ENCODE measurements at regions not wholly inside any gene's neighbourhood (a gene's known extent, or its start where the extent isn't known, plus 50 kb on each side); places are given as distances from the start of the nearest gene placed in this dataset.
"Not testable (repeated sequence)": the region's sequence is repeated elsewhere in the genome, so short reads cannot be mapped to it uniquely, and the experiment has no call there.

- Histone ChIP-seq H3K9me3 (no peaks in the 10 kb centered on the region), H3K4me3 (no peak overlapping the region), H3K27me3 (no peaks in the 10 kb centered on the region), H3K4me1 (ENCODE audit: insufficient read depth) (no peaks in the 10 kb centered on the region), H3K27ac (no peak overlapping the region), H3K36me3 (no peaks in the 10 kb centered on the region)
- intact Hi-C loops (cut with DNase I) = no loop called here
- no peak for TF ChIP-seq EP300 (IDR thresholded peaks at IDR 0.05)
- TF ChIP-seq, protein P1, sequence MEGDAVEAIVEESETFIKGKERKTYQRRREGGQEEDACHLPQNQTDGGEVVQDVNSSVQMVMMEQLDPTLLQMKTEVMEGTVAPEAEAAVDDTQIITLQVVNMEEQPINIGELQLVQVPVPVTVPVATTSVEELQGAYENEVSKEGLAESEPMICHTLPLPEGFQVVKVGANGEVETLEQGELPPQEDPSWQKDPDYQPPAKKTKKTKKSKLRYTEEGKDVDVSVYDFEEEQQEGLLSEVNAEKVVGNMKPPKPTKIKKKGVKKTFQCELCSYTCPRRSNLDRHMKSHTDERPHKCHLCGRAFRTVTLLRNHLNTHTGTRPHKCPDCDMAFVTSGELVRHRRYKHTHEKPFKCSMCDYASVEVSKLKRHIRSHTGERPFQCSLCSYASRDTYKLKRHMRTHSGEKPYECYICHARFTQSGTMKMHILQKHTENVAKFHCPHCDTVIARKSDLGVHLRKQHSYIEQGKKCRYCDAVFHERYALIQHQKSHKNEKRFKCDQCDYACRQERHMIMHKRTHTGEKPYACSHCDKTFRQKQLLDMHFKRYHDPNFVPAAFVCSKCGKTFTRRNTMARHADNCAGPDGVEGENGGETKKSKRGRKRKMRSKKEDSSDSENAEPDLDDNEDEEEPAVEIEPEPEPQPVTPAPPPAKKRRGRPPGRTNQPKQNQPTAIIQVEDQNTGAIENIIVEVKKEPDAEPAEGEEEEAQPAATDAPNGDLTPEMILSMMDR (IDR thresholded peaks at IDR 0.05) = no peak
- no peak for TF ChIP-seq POLR2A (IDR thresholded peaks at IDR 0.05)
- DNase-seq = no peak
- WGBS, 3 donors = 43 to 54% (median 51%) methylated on average over 5 of the region's 5 CpGs
Measured at GRCh38 chr11:96580476-96581040, 190.7 kb downstream of the JRKL start.

DNA sequence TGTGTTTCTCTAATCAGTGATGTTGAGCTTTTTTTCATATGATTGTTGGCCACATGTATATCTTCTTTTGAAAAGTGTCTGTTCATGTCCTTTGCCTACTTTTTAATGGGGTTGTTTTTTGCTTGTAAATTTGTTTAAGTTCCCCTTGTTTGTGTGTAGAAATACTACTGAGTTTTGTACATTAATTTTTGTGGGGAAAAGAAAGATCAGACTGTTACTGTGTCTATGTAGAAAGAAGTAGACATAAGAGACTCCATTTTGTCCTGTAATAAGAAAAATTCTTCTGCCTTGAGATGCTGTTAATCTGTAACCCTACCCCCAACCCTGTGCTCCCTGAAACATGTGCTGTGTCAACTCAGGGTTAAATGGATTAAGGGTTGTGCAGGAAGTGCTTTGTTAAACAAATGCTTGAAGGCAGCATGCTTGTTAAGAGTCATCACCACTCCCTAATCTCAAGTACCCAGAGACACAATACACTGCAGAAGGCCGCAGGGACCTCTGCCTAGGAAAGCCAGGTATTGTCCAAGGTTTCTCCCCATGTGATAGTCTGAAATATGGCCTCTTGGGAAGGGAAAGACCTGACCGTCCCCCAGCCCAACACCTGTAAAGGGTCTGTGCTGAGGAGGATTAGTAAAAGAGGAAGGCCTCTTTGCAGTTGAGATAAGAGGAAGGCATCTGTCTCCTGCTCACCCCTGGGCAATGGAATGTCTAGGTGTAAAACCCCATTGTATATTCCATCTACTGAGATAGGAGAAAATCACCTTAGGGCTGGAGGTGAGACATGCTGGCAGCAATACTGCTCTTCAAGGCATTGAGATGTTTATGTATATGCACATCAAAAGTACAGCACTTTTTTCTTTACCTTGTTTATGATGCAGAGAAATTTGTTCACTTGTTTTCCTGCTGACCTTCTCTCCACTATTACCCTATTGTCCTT lies 196.4 kb downstream of the JRKL start:
- H3K4me1 ChIP-seq (ENCODE audit: insufficient read depth); H3K36me3 ChIP-seq; H3K4me3 ChIP-seq; intact Hi-C loops (cut with DNase I); DNase-seq; H3K27me3 ChIP-seq; H3K9me3 ChIP-seq; H3K27ac ChIP-seq: not testable (repeated sequence)
- WGBS, 3 donors = 45 to 73% (median 66%) methylated on average over 2 of the region's 2 CpGs

DNA sequence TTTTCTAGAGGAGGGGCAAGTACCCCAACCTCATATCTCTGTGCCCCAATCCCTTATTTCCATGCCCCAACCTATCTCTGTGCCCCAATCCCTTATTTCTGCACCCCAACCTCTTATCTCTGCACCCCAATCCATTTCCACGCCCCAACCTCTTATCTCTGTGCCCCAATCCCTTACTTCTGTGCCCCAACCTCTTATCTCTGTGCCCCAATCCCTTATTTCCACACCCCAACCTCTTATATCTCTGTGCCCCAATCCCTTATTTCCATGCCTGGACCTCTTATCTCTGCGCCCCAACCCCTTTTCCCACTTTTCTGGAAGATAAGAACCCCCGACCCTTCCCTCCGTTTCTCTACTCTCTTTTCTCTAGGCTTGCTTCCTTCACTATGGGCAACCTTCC lies 199.0 kb downstream of the JRKL start:
- 71 to 87% (median 87%) methylated on average over 4 of the region's 4 CpGs for WGBS, 3 donors
- H3K9me3 ChIP-seq; H3K4me3 ChIP-seq; H3K27ac ChIP-seq; H3K27me3 ChIP-seq; H3K36me3 ChIP-seq; H3K4me1 ChIP-seq (ENCODE audit: insufficient read depth); DNase-seq; intact Hi-C loops (cut with DNase I): not testable (repeated sequence)

DNA sequence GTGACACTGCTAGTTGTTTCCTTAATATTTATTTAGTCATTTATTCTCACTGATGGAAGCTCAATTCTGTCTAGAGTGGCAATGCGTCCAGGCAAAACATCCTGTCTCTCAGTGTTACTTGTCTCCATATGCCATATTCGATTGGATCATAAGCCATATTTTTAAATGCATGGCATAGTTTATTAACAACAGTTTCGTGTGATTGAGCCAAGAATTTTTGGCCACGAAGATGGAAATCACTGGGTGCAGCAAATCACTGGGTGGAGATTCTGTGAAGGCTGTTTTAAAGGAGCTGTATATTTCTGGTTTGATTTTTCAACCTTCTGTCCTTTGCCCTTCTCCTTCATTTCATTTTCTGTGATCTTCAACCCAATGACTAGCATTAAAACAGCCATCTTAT lies 205.2 kb downstream of the JRKL start:
- TF ChIP-seq POLR2A (IDR thresholded peaks at IDR 0.05) (no peak), EP300 (IDR thresholded peaks at IDR 0.05) (no peak)
- TF ChIP-seq, protein P1 (IDR thresholded peaks at IDR 0.05) = no peak
- DNase-seq = no peak
- no peaks in the 10 kb centered on the region for H3K4me1 ChIP-seq (ENCODE audit: insufficient read depth)
- intact Hi-C loops (cut with DNase I) = no loop called here
- WGBS, 3 donors = 65 to 71% (median 66%) methylated on average over 4 of the region's 4 CpGs
- H3K27ac ChIP-seq = no peak overlapping the region
- no peak overlapping the region for H3K4me3 ChIP-seq
- H3K9me3 ChIP-seq = no peaks in the 10 kb centered on the region
- H3K27me3 ChIP-seq = no peaks in the 10 kb centered on the region
- no peaks in the 10 kb centered on the region for H3K36me3 ChIP-seq

GRCh38 chr11:96607864-96608558 lies 218.2 kb downstream of the JRKL start:
- intact Hi-C loops (cut with DNase I) = no loop called here
- TF ChIP-seq EP300 (IDR thresholded peaks at IDR 0.05) (no peak), POLR2A (IDR thresholded peaks at IDR 0.05) (no peak)
- TF ChIP-seq, protein P1 (IDR thresholded peaks at IDR 0.05) = no peak
- Histone ChIP-seq H3K9me3 (no peaks in the 10 kb centered on the region), H3K36me3 (no peaks in the 10 kb centered on the region), H3K4me1 (ENCODE audit: insufficient read depth) (no peaks in the 10 kb centered on the region), H3K27me3 (no peaks in the 10 kb centered on the region), H3K4me3 (no peak overlapping the region), H3K27ac (no peak overlapping the region)
- 65 to 82% (median 68%) methylated on average over 4 of the region's 4 CpGs for WGBS, 3 donors
- DNase-seq = no peak
